CD14-positive monocyte (primary cell): ENCODE measurements at regions not wholly inside any gene's neighbourhood (a gene's known extent, or its start where the extent isn't known, plus 50 kb on each side); places are given as distances from the start of the nearest gene placed in this dataset.
"Not testable (repeated sequence)": the region's sequence is repeated elsewhere in the genome, so short reads cannot be mapped to it uniquely, and the experiment has no call there.

Source experiments
- DNase-seq, 3 donors: peaks; one replicate each; pipeline ENCODE4 v3.0.0-alpha.2; 2011 to 2022
- H2AFZ ChIP-seq: 2 replicates; pipeline ENCODE4 v1.6.0; 2012; ENCODE audit warnings: mild to moderate bottlenecking, low read depth, low read length, inconsistent platforms; ENCODE audit not compliant: insufficient read depth, poor library complexity, severe bottlenecking
- H3K27ac ChIP-seq, 2 donors: 1 replicate in 1 of 2; 2 replicates in 1 of 2; pipeline ENCODE4 v1.5.1; 2012 to 2013; ENCODE audit warnings: low read length in 2 of 2, control low read depth in 1 of 2, inconsistent platforms in 1 of 2, low read depth in 1 of 2, mild to moderate bottlenecking in 1 of 2
- H3K27me3 ChIP-seq, 2 donors: one replicate each; pipeline versions ENCODE4 v1.6.0 to v1.6.1; 2011 to 2013; ENCODE audit warnings: low read length in 2 of 2; ENCODE audit not compliant: control insufficient read depth in 2 of 2, insufficient read depth in 2 of 2
- H3K36me3 ChIP-seq, 2 donors: replicated peaks in 1 of 2; 1 replicate in 1 of 2; 2 replicates in 1 of 2; pipeline versions ENCODE4 v1.5.1 to v1.6.1; 2012 to 2013; ENCODE audit warnings: low read length in 2 of 2, control low read depth in 1 of 2, inconsistent platforms in 1 of 2, mild to moderate bottlenecking in 1 of 2; ENCODE audit not compliant: insufficient read depth in 2 of 2, control insufficient read depth in 1 of 2
- H3K4me1 ChIP-seq, 2 donors: 1 replicate in 1 of 2; 2 replicates in 1 of 2; pipeline versions ENCODE4 v1.5.1 to v1.6.1; 2012 to 2013; ENCODE audit warnings: low read length in 2 of 2, control low read depth in 1 of 2, inconsistent platforms in 1 of 2, mild to moderate bottlenecking in 1 of 2, moderate library complexity in 1 of 2; ENCODE audit not compliant: insufficient read depth in 2 of 2, control insufficient read depth in 1 of 2
- H3K4me2 ChIP-seq: replicated peaks from 2 replicates; pipeline ENCODE3; 2012; ENCODE audit warnings: low read length, moderate library complexity, mild to moderate bottlenecking; ENCODE audit not compliant: poor library complexity, severe bottlenecking; ENCODE audit errors: extremely low read depth
- H3K4me3 ChIP-seq, 3 experiments: fragments of 200-600 bp in 1 of 3; sonication (generic) in 1 of 3; replicated peaks in 1 of 3; 1 replicate in 2 of 3; 2 replicates in 1 of 3; pipeline ENCODE4 v1.5.1; 2011 to 2013; ENCODE audit warnings: low read length in 3 of 3, mild to moderate bottlenecking in 3 of 3, control low read depth in 2 of 3, low read depth in 2 of 3, inconsistent platforms in 1 of 3, moderate library complexity in 1 of 3
- H3K79me2 ChIP-seq: 2 replicates; pipeline ENCODE4 v1.6.0; 2012; ENCODE audit warnings: mild to moderate bottlenecking, control low read depth, inconsistent platforms, low read length, moderate library complexity; ENCODE audit not compliant: insufficient read depth
- H3K9ac ChIP-seq: 2 replicates; pipeline ENCODE4 v1.6.0; 2017; ENCODE audit warnings: low read length, mild to moderate bottlenecking; ENCODE audit not compliant: insufficient read depth, poor library complexity, severe bottlenecking
- H3K9me3 ChIP-seq, 2 donors: replicated peaks in 1 of 2; 1 replicate in 1 of 2; 2 replicates in 1 of 2; pipeline versions ENCODE4 v1.5.1 to v1.6.1; 2012 to 2013; ENCODE audit warnings: low read length in 2 of 2, control low read depth in 1 of 2; ENCODE audit not compliant: control insufficient read depth in 1 of 2, insufficient read depth in 1 of 2
- H4K20me1 ChIP-seq: 2 replicates; pipeline ENCODE4 v1.6.0; 2012; ENCODE audit warnings: mild to moderate bottlenecking, low read length, control low read depth, moderate library complexity; ENCODE audit not compliant: insufficient read depth
- H3K27ac Mint-ChIP-seq, 7 donors: one replicate each; pipeline ENCODE4 v1.8.0; 2020; ENCODE audit warnings: mild to moderate bottlenecking in 7 of 7, mixed read lengths in 7 of 7, moderate library complexity in 6 of 7, inconsistent platforms in 2 of 7
- H3K27me3 Mint-ChIP-seq, 3 donors: one replicate each; pipeline ENCODE4 v1.8.0; 2021 to 2022; ENCODE audit warnings: low read depth in 3 of 3, mild to moderate bottlenecking in 3 of 3, mixed read lengths in 3 of 3, moderate library complexity in 3 of 3, inconsistent platforms in 1 of 3
- H3K36me3 Mint-ChIP-seq, 2 donors: one replicate each; pipeline ENCODE4 v1.8.0; 2020; ENCODE audit warnings: mixed read lengths in 2 of 2, inconsistent platforms in 1 of 2, mild to moderate bottlenecking in 1 of 2
- H3K4me1 Mint-ChIP-seq: one replicate; pipeline ENCODE4 v1.8.0; 2020; ENCODE audit warnings: mild to moderate bottlenecking, mixed read lengths
- H3K4me3 Mint-ChIP-seq, 2 donors: one replicate each; pipeline ENCODE4 v1.8.0; 2020; ENCODE audit warnings: mild to moderate bottlenecking in 2 of 2, mixed read lengths in 2 of 2, moderate library complexity in 1 of 2
- H3K9me3 Mint-ChIP-seq, 7 donors: one replicate each; pipeline ENCODE4 v1.8.0; 2020 to 2022; ENCODE audit warnings: mixed read lengths in 7 of 7, mild to moderate bottlenecking in 6 of 7, moderate library complexity in 6 of 7, inconsistent platforms in 2 of 7
- WGBS: methylation state at CpG from one replicate; pipeline ENCODE4 v1.1.5; 2013; ENCODE audit warnings: missing lambda C conversion rate; ENCODE audit not compliant: insufficient coverage; 5-methylcytosine and 5-hydroxymethylcytosine counted together
- intact Hi-C, 2 donors: fragments of 100-400 bp; cut with micrococcal nuclease; formaldehyde crosslinking; loops; one replicate each; pipeline versions ENCODE4 v1.15.0 to v1.15.1; 2023

DNA sequence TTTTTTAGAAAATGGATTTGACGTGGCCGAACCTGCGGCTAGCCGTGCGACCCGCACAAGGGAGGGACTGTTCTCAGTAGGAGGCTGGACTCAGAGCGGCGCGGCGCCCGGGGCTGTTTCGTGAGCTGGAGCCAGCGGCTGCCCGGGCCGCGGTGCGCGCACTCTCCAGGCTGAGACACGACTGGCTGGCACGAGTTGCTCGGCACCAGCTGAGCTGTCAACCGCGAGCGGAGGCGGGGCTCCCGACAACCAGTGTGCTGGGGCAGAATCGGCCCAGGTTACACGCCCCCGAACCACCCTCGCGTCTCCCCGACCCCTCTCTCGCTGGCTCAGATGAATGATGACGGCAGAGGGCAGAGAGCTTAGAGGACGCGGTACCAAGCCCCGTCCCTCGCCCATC lies 182.3 kb upstream of the NBPF9 start:
- H2AFZ ChIP-seq, H3K27me3 ChIP-seq, H3K4me2 ChIP-seq, H3K4me1 ChIP-seq, H4K20me1 ChIP-seq, H3K9ac ChIP-seq, H3K9me3 ChIP-seq, H3K27me3 Mint-ChIP-seq, H3K9me3 Mint-ChIP-seq, H3K36me3 ChIP-seq, H3K4me3 ChIP-seq, H3K79me2 ChIP-seq, DNase-seq, H3K27ac ChIP-seq, H3K4me1 Mint-ChIP-seq, H3K36me3 Mint-ChIP-seq, intact Hi-C loops: not testable (repeated sequence)
- no CpG with 5 or more reads among the region's 38 CpGs for WGBS
- peak overlapping the region; percentile 76 to 96 for H3K4me3 Mint-ChIP-seq
- H3K27ac Mint-ChIP-seq, result peak overlapping the region in 3 of 7 donors; percentile 50 to 85 (median 60)

DNA sequence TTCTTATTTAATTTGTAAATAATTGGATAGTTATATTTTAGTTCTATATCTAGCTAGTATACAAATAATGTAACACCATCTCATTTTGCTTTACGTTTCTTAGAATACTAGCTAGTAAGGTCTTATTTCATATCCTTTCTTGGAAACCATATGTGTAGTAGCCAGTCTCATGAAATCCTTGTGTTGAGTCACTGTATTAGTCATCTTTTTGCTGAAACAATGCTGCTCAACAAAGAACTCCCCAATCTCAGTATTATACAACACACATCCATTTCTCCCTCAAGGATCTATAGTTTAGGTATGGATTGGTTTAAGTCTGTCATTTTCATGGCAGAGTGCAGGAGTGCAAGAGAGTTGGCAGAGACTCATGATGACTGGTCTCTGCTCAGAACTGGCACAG lies 185.2 kb upstream of the NBPF9 start:
- H3K36me3 ChIP-seq, H3K4me3 Mint-ChIP-seq, H3K27ac Mint-ChIP-seq, H3K27me3 Mint-ChIP-seq, H3K4me1 ChIP-seq, H3K27me3 ChIP-seq, H3K4me3 ChIP-seq, H3K79me2 ChIP-seq, H3K9ac ChIP-seq, H4K20me1 ChIP-seq, H3K4me2 ChIP-seq, H3K36me3 Mint-ChIP-seq, intact Hi-C loops, H3K9me3 Mint-ChIP-seq, H3K9me3 ChIP-seq, H3K27ac ChIP-seq, H3K4me1 Mint-ChIP-seq, DNase-seq, H2AFZ ChIP-seq: not testable (repeated sequence)
- WGBS, result no CpG with 5 or more reads among the region's 1 CpG

DNA sequence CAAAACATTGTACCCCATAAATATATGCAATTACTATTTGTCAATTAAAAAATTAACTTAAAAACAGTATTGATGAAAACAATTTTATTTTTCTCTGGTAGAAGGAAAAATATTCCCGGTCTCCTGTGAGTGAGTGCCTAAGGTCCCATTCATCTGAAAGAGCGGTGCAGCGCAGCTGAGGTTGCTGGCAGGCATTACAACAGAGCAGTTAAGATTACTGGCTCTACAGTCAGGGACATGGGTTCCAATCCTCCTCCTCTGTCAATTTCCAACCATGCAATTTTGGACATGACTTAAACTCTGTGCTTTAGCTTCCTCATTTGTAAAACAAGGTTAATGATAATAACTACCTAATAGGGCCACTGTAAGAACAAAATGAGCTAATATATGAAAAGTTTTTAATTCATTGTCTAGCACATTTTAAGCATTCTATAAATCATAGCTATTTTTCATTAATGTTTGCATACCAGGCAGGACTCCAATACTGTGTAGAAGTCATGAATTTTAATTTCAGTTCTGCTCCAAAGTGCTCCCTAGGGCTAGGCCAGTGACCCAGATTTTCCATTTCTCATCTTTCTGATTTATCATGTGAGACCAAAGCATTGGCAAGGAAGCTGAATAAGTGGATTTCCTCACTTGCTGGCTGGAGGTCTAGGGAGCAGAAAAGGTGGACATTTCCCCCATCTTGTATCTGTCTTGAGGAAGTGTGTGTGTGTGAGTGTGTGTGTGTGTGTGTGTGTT lies 174.2 kb upstream of the NBPF19 start:
- H3K36me3 ChIP-seq, H3K36me3 Mint-ChIP-seq, H3K4me3 Mint-ChIP-seq, H3K9me3 Mint-ChIP-seq, H3K4me2 ChIP-seq, intact Hi-C loops, H3K27me3 ChIP-seq, H3K9me3 ChIP-seq, H3K4me1 Mint-ChIP-seq, H3K27ac ChIP-seq, H4K20me1 ChIP-seq, H3K4me3 ChIP-seq, H3K4me1 ChIP-seq, DNase-seq, H3K9ac ChIP-seq, H3K79me2 ChIP-seq, H2AFZ ChIP-seq, H3K27me3 Mint-ChIP-seq, H3K27ac Mint-ChIP-seq: not testable (repeated sequence)
- WGBS, result no CpG with 5 or more reads among the region's 3 CpGs

GRCh38 chr1:149301282-149301681 lies 173.6 kb upstream of the NBPF19 start:
- H4K20me1 ChIP-seq, intact Hi-C loops, H3K9me3 Mint-ChIP-seq, H3K4me2 ChIP-seq, H3K9me3 ChIP-seq, H2AFZ ChIP-seq, H3K27me3 ChIP-seq, H3K4me1 Mint-ChIP-seq, H3K27ac ChIP-seq, H3K27ac Mint-ChIP-seq, H3K4me3 Mint-ChIP-seq, DNase-seq, H3K27me3 Mint-ChIP-seq, H3K36me3 ChIP-seq, H3K4me1 ChIP-seq, H3K4me3 ChIP-seq, H3K9ac ChIP-seq, H3K36me3 Mint-ChIP-seq, H3K79me2 ChIP-seq: not testable (repeated sequence)
- no CpG with 5 or more reads among the region's 4 CpGs for WGBS
